Calu3 (cell line): ENCODE measurements at regions not wholly inside any gene's neighbourhood (a gene's known extent, or its start where the extent isn't known, plus 50 kb on each side); places are given as distances from the start of the nearest gene placed in this dataset.

Source experiments
- BruUV-seq: library from RNA; stranded (reverse); fragments of 400-500 nt; replicated peaks from 2 replicates; lab custom pipeline; 2021; lab: Mats Ljungman, UMichigan
- CTCF ChIA-PET: fragments of 300-600 bp; sonication (Branson Sonifier 250); formaldehyde crosslinking; loops from one replicate; lab custom pipeline; 2022; ENCODE audit warnings: antibody characterized with exemption; lab: Charles Lee
- DNase-seq: peaks from one replicate; pipeline ENCODE4 v3.0.0; 2022
- H3K27ac Mint-ChIP-seq: one replicate; pipeline ENCODE4 v1.8.0; 2022; ENCODE audit warnings: mixed read lengths; ENCODE audit not compliant: unreplicated experiment
- H3K27me3 Mint-ChIP-seq: one replicate; pipeline ENCODE4 v1.8.0; 2022; ENCODE audit warnings: mixed read lengths; ENCODE audit not compliant: unreplicated experiment
- H3K36me3 Mint-ChIP-seq: one replicate; pipeline ENCODE4 v1.8.0; 2022; ENCODE audit warnings: mild to moderate bottlenecking, moderate library complexity, mixed read lengths; ENCODE audit not compliant: insufficient read depth, unreplicated experiment
- H3K4me1 Mint-ChIP-seq: one replicate; pipeline ENCODE4 v1.8.0; 2022; ENCODE audit warnings: mild to moderate bottlenecking, low read depth, mixed read lengths; ENCODE audit not compliant: unreplicated experiment
- H3K4me3 Mint-ChIP-seq: one replicate; pipeline ENCODE4 v1.8.0; 2022; ENCODE audit warnings: mild to moderate bottlenecking, low read depth, moderate library complexity, mixed read lengths; ENCODE audit not compliant: unreplicated experiment
- H3K9me3 Mint-ChIP-seq: one replicate; pipeline ENCODE4 v1.8.0; 2022; ENCODE audit warnings: low read depth, mixed read lengths; ENCODE audit not compliant: unreplicated experiment
- intact Hi-C: fragments of 100-400 bp; cut with micrococcal nuclease; formaldehyde crosslinking; loops from one replicate; pipeline ENCODE4 v1.10.0; 2022; ENCODE audit not compliant: unreplicated experiment
- TF ChIP-seq, protein P1 (sequence below): fragments of 200-600 bp; IDR thresholded peaks from one replicate; pipeline ENCODE4 v1.8.0; 2022; ENCODE audit warnings: antibody characterized with exemption; ENCODE audit not compliant: unreplicated experiment

DNA sequence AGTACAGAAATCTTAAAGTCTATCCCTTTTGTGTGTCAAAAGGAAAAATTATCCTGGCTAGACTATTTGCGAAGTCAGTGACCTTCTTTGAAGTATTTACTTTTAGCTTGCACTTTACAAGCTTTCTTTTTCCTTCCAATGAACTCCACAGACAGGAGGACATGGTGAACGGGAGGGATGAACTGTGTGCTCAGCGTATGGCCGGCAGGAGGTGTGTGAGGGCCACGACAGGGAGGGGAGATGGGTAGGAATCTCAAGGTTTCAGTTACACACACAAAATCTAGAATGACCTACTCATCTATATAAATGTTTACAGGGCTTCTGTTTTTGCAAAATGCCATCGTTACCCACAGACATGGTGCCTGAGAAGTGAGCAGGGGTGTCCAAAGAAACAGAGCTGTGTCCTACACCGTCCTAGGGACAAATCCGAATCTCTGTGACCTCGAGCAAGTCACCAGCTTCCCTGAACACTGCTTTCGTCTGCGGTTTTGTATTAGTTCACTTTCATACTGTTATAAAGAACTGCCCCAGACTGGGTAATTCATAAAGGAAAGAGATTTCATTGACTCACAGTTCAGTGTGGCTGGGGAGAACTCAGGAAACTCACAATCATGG is 537.2 kb downstream of the LIG4 start:
- Mint-ChIP-seq H3K9me3 (no peaks in the 10 kb centered on the region), H3K27ac (no peak overlapping the region), H3K27me3 (no peaks in the 10 kb centered on the region), H3K4me3 (no peak overlapping the region), H3K36me3 (no peaks in the 10 kb centered on the region), H3K4me1 (no peaks in the 10 kb centered on the region)
- CTCF ChIA-PET: no interaction called here
- no TSS peak for BruUV-seq
- DNase-seq: no peak
- TF ChIP-seq, protein P1, sequence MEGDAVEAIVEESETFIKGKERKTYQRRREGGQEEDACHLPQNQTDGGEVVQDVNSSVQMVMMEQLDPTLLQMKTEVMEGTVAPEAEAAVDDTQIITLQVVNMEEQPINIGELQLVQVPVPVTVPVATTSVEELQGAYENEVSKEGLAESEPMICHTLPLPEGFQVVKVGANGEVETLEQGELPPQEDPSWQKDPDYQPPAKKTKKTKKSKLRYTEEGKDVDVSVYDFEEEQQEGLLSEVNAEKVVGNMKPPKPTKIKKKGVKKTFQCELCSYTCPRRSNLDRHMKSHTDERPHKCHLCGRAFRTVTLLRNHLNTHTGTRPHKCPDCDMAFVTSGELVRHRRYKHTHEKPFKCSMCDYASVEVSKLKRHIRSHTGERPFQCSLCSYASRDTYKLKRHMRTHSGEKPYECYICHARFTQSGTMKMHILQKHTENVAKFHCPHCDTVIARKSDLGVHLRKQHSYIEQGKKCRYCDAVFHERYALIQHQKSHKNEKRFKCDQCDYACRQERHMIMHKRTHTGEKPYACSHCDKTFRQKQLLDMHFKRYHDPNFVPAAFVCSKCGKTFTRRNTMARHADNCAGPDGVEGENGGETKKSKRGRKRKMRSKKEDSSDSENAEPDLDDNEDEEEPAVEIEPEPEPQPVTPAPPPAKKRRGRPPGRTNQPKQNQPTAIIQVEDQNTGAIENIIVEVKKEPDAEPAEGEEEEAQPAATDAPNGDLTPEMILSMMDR: no peak
- intact Hi-C loops: no loop called here

DNA sequence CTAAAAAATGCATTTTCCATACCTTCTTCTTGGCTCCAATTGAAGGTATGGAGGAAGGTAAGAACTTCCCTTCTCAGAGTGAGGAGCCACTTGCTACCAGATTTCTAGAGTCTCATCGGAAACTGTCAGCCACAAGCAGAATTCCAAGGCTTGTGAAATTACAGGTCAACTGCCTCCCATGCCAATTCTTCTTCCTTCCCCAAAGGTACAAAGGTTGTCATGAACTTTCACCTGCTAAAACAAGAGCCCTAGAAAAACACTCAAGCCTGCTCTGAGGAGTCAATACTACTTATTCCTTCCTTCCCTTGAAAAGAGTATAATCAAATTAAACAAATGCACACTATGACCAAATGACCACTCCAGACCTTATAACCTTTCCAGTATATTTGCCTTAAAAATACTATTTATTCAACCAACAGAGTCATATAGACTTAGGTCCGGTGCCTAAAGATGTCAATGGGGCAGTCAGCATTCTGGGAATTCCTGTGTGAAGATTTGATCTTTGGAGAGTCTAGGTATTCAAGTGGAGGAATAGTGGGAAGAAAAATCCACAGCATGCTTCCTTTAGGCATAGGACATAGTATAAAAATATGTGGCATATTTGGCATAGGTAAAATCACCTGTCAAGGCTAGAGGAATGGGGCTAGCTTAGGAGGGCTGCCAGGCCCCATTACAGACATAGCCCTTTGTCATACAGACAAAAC is 539.3 kb downstream of the LIG4 start:
- CTCF ChIA-PET: interaction anchor here (0.6 kb wide), 1 partner anchor 195 kb away, joined by 3 read pairs; no protein-coding TSS in a partner anchor
- intact Hi-C loops: no loop called here

DNA sequence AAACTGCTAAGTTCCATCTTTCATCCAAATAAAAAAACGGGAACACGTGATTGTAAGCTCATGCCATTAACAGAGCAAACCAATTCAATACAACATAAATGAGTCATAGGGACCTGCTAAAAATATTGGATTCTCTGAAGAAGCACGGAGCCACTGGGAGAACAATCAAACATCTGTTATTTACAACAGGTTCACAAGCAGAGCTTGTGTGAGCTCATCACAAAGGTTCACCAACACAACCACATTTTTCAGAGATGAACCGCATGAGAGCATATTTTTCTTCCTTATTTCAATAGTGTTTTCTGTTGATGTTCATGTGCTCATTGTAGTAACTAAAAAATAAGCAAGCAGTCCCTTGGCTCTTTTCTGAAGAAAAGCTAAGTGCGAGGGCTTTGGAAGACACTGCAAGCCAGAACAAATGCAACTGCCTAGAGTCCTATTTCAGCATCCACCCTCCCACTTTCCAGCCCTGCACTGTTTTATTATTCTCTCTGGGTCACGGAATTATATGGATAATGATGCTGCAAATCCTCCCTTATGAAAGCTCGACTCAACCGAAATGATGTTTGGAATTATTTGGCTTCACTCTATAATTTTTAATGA is 545.8 kb downstream of the LIG4 start:
- CTCF ChIA-PET: no interaction called here
- H3K27me3 Mint-ChIP-seq: no peaks in the 10 kb centered on the region
- no peaks in the 10 kb centered on the region for H3K4me1 Mint-ChIP-seq
- H3K4me3 Mint-ChIP-seq: no peak overlapping the region
- H3K36me3 Mint-ChIP-seq: no peaks in the 10 kb centered on the region
- no peak overlapping the region for H3K27ac Mint-ChIP-seq
- no TSS peak for BruUV-seq
- no peaks in the 10 kb centered on the region for H3K9me3 Mint-ChIP-seq
- TF ChIP-seq, protein P1: no peak
- no peak for DNase-seq
- intact Hi-C loops: no loop called here

More for the DNA sequence above, 539.3 kb downstream of the LIG4 start:
- DNase-seq: no peak
- TF ChIP-seq, protein P1: no peak
- Mint-ChIP-seq H3K27me3 (no peaks in the 10 kb centered on the region), H3K9me3 (no peaks in the 10 kb centered on the region), H3K27ac (no peak overlapping the region), H3K4me1 (no peaks in the 10 kb centered on the region), H3K4me3 (no peak overlapping the region), H3K36me3 (no peaks in the 10 kb centered on the region)
- BruUV-seq: no TSS peak

DNA sequence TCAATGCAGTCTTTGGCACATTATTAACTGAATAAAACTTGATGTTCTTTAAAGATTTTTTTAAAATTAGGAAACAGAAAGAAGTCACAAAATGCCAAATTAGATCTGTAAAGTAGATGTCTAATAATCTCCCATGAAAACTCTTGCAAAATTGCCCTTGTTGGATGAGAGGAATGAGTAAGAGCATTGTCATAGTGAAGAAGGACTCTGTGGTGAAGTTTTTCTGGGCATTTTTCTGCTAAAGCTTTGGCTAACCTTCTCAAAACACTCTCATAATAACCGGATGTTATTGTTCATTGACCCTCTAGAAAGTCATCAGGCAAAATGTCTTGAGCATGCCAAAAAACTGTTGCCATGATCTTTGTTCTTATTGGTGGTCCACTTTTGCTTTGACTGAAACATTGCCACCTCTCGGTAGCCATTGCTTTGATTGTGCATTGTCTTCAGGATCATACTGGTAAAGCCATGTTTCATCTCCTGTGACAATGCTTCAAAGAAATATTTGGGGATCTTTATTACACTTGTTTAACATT is 549.3 kb downstream of the LIG4 start:
- Mint-ChIP-seq H3K27ac (no peak overlapping the region), H3K27me3 (no peaks in the 10 kb centered on the region), H3K4me1 (no peaks in the 10 kb centered on the region), H3K36me3 (no peaks in the 10 kb centered on the region), H3K9me3 (no peaks in the 10 kb centered on the region), H3K4me3 (no peak overlapping the region)
- DNase-seq: no peak
- TF ChIP-seq, protein P1: no peak
- CTCF ChIA-PET: no interaction called here
- BruUV-seq: no TSS peak
- intact Hi-C loops: no loop called here
